ENCODE measurements at regions not wholly inside any gene's neighbourhood (a gene's known extent, or its start where the extent isn't known, plus 50 kb on each side); places are given as distances from the start of the nearest gene placed in this dataset.

DNA sequence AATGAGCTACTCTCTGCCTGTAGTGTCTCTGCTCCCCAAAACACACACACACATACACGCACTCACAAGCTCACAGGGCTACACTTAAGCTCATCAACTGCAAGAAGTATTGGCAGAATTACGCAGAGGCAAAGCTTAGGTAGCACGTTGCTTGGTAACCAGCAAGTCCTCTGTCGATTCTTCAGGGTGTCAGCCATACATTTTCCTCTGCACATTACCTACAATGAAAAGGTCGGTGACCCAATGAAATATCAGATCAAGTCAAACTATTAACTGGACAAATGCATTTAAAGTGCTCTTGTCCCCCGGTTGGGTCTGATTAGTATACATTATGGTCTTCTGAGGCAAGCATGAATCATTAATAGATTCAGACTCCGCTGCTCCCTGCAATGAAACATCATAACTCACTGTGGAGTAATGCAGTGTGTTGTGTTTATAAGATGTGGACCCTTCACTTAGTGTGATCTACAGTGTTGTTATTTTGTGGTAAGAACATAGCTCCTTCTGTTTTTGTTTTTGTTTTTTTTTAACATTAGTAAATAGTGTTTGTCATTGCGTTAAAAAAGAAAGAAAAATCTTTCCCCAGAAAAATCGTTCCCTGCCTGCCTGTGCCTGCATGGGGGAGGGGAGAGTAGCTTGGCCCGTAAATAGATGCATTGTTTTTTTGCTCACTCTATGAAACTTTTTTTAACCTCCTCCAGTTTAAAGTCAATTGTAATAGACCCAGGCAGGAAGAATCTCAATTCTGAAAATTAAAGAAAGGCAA lies 325.5 kb downstream of the SFMBT2 start:
- TF ChIP-seq, protein P1, sequence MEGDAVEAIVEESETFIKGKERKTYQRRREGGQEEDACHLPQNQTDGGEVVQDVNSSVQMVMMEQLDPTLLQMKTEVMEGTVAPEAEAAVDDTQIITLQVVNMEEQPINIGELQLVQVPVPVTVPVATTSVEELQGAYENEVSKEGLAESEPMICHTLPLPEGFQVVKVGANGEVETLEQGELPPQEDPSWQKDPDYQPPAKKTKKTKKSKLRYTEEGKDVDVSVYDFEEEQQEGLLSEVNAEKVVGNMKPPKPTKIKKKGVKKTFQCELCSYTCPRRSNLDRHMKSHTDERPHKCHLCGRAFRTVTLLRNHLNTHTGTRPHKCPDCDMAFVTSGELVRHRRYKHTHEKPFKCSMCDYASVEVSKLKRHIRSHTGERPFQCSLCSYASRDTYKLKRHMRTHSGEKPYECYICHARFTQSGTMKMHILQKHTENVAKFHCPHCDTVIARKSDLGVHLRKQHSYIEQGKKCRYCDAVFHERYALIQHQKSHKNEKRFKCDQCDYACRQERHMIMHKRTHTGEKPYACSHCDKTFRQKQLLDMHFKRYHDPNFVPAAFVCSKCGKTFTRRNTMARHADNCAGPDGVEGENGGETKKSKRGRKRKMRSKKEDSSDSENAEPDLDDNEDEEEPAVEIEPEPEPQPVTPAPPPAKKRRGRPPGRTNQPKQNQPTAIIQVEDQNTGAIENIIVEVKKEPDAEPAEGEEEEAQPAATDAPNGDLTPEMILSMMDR (IDR thresholded peaks at IDR 0.05): no peak
- TF ChIP-seq POLR2A (IDR thresholded peaks at IDR 0.05): no peak

Measured in esophagus squamous epithelium (tissue), 4 donors.